Activated CD4-positive, alpha-beta T cell treated with anti-CD3 and anti-CD28 coated beads, Interleukin-2, Interleukin-4, amounts not matched to agents 100 ng/mL and 50 ng/mL, durations not matched to agents 16 hours and 8 hours (primary cell): ENCODE measurements at regions not wholly inside any gene's neighbourhood (a gene's known extent, or its start where the extent isn't known, plus 50 kb on each side); places are given as distances from the start of the nearest gene placed in this dataset.
A peak's percentile ranks its signal among the peaks of the same experiment; 100 is the strongest.

Source experiments
- DNase-seq: peaks from one replicate; pipeline ENCODE4 v3.0.0-alpha.2; 2020; ENCODE audit warnings: low spot score

- DNase-seq: no peak
These were observed 254.2 kb downstream of the KCNS3 start for GRCh38 chr2:18132697-18133096.

GRCh38 chr2:18131761-18132160, 253.3 kb downstream of the KCNS3 start:
- no peak for DNase-seq

GRCh38 chr2:18129348-18129747, 250.9 kb downstream of the KCNS3 start:
- no peak for DNase-seq

- no peak for DNase-seq
These were observed 246.8 kb downstream of the KCNS3 start for GRCh38 chr2:18125303-18125702.

GRCh38 chr2:18124116-18124835, 245.8 kb downstream of the KCNS3 start:
- DNase-seq: no peak

GRCh38 chr2:18123577-18123976, 245.1 kb downstream of the KCNS3 start:
- no peak for DNase-seq

- DNase-seq: no peak
These were observed 244.7 kb downstream of the KCNS3 start for GRCh38 chr2:18123211-18123570.

DNA sequence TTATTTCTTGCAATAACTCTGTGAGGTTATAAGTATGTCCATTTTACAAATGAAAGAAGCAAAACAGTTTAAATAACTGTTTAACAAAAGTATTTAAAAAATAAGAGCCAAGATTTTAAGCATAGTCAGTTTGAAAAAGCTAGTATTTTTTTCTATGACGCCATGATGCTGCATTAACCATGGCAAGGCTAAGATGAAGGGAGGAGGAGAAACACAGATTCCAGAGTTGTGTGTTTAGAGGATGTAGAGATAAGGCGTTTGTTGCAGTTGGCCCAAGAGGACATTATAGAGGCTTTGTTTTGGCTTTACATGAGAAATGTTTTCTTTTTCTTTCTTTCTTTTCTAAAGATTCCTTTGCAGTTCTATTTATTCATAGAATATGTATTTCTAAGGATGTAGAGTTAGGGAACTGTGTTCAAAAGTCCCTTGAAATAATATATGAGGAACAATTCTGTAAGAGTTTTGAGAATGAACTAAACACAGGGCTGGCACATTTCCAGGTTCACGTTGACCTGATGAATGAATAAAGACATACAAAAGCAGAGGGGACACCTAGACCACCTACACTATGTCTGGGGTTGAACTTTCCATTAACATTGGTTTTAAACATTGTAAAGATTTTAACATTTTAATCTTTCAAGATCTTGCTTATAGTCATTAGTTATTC, 244.2 kb downstream of the KCNS3 start:
- DNase-seq: no peak

DNA sequence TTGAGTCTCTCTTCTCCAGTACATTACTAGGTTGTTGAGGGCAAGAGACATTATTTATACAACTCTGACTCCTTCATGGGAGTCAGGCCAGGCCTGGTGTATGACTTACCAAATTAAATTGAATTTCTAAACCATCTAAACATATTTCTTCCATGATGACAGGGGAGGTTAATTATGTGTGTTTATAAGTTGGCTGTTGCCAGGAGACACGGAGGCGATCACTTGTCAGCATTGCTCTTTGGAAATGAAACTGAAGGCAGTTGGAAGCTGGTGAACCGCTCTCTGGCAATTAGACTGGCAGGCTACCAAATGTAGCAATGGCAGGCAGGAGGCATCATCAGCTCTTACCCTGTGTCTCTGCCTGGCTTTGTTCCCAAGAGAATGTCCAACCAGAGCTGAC, 241.4 kb downstream of the KCNS3 start:
- DNase-seq: no peak

DNA sequence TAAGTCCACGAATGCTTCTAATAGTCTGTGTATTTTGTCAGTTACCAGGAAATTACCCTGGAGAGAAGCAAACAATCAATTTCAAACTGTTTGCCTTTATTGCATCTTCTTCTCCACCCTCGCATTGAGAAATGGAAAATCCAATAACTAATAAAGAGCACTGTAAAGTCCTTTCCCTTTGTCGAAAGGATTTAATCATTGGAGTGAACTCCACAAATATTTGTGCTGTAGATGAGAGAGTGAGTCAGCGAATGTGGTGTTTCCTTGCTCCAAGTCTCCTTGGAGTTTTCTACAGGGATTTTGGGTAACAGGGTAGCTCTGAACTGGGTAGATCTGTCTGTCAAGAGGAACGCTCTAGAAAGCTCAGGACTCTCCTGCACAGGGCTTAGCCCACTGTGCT, 240.2 kb downstream of the KCNS3 start:
- DNase-seq: no peak

DNA sequence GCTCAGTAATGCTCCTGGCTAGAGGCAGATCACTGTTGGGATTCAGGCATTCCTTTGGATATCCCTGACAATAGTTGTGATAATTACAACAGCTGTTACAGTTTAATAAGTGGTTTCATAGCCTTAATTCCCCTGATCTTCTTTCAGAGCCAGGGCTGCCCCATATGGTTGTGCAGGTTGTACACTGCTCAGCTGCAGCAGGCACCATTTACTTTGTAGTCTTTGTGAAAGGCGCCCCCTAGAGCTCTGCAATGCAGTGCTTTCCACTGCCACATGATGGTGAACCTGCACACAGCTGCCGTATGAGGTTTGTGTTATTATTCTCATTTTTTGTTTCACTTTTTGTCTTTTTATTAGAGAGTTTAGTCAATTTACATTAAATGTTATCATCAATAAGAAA, 239.1 kb downstream of the KCNS3 start:
- peak; percentile 5 for DNase-seq

DNA sequence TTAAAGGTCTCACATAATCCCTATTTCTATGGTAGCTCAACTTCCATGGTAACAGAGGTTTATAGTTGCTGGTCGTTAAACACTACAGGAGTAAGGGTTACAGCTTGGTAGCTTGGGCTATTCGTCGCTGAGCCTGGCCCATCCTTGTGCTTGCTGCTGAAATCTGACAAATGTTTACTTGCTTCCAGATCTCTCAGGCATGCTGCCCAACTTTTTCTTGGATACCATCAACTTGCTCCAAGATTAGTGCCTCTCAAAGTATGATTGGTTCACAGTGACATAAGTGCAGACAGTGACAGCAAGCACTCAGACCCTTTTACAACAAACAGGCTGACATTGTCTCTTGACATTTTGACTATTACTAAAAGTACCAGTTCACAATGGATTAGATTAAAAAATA, 231.8 kb downstream of the KCNS3 start:
- DNase-seq: no peak

- DNase-seq: no peak
These were observed 228.4 kb downstream of the KCNS3 start for GRCh38 chr2:18106841-18107240.

- DNase-seq: no peak
These were observed 227.5 kb downstream of the KCNS3 start for GRCh38 chr2:18105929-18106328.

- no peak for DNase-seq
These were observed 226.2 kb downstream of the KCNS3 start for GRCh38 chr2:18104595-18105224.

DNA sequence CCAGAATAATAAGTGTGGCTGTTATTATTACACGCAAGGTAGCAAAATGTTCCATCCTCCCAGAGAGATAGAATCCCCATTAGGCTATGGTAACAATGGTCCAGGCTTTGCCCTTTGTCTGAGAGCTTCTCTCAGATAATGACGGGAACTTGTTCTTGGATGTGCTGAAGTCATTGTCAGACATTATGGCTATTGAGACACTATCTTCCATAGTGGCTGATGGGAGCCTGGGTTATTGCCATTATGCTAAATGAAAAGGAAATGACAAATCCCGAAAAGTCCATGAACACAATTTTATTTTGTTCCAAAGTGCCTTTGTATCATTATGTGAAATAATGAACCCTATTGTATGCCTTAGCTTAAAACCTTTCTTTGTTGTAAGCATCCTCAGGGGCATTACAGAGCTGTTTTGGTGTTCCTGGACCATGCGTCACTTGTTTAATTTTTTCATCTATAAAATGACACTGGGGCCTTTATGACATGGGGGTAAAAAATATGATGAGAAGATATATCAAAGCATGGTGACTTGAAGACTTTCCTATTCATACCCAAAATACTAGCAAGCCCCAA, 218.5 kb downstream of the KCNS3 start:
- no peak for DNase-seq

GRCh38 chr2:18094277-18094676, 215.8 kb downstream of the KCNS3 start:
- DNase-seq: no peak

- no peak for DNase-seq
These were observed 214.7 kb downstream of the KCNS3 start for GRCh38 chr2:18093196-18093595.

- no peak for DNase-seq
These were observed 214.3 kb downstream of the KCNS3 start for GRCh38 chr2:18092760-18093159.

DNA sequence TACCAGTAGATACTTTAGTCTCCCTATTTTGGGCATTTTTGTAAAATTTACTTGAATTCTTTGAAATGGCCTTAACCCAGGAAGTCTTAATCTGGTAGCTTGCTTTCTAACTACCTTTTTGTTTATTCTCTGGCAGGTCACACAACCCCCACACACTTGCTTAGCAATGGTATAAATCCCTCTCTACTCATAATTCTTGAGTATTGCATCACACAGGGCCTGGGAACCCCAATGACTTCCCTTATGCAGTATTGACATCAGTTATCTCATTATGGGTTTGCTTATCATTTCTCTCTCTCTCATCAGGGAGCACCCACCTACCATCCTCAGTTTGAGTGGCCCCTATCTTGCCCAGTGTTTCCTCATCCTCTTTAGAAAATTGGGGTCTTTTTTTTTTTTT, 207.1 kb downstream of the KCNS3 start:
- DNase-seq: no peak

- no peak for DNase-seq
These were observed 205.9 kb downstream of the KCNS3 start for GRCh38 chr2:18084376-18084775.

DNA sequence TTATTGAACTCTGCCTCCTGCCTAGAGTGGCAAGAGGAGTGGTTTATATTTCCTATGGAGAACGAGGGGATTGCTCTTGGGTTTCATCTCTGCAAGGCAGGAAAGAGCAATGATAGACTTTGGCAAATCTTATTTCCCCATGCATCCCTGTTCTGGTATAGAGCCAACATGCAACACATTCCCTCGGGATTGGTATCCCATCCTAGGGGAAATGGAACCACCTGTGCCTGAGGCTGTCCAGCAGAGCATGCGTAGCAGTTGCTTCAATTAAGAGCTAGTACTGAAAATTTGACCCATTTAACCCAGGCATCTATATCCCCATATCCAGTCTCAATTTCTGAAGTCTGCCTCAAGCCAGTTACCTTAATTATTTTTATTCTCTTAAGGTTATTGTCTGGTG, 205.3 kb downstream of the KCNS3 start:
- no peak for DNase-seq

GRCh38 chr2:18078216-18078615, 199.7 kb downstream of the KCNS3 start:
- no peak for DNase-seq
